K562 (cell line): ENCODE measurements at regions not wholly inside any gene's neighbourhood (a gene's known extent, or its start where the extent isn't known, plus 50 kb on each side); places are given as distances from the start of the nearest gene placed in this dataset.

Experiments used
- CEBPB ChIP-seq: fragments of 450-650 bp; IDR thresholded peaks from 2 replicates; pipeline ENCODE4 v1.6.1; 2016; ENCODE audit warnings: missing genetic modification characterization, missing compliant biosample characterization
- CTBP1 ChIP-seq: fragments of 450-650 bp; IDR thresholded peaks from 2 replicates; pipeline ENCODE4 v1.6.1; 2016; ENCODE audit warnings: borderline replicate concordance
- EP400 ChIP-seq: fragments of 450-650 bp; IDR thresholded peaks from 2 replicates; pipeline ENCODE4 v1.6.1; 2017; ENCODE audit warnings: antibody characterized with exemption, mild to moderate bottlenecking, moderate library complexity
- KLF6 ChIP-seq: fragments of 250-450 bp; sonication (Bioruptor Pico); IDR thresholded peaks from 2 replicates; pipeline ENCODE4 v1.4.0; 2020; ENCODE audit warnings: mild to moderate bottlenecking, moderate library complexity, borderline replicate concordance
- MAFG ChIP-seq: fragments of 450-650 bp; conservative IDR thresholded peaks from 2 replicates; pipeline ENCODE4 v1.6.1; 2016; ENCODE audit warnings: missing genetic modification characterization, missing compliant biosample characterization
- MCM7 ChIP-seq, 2 experiments: fragments of 450-650 bp; IDR thresholded peaks; 2 replicates each; pipeline ENCODE4 v1.6.1; 2016 to 2018
- MEF2A ChIP-seq: IDR thresholded peaks from 2 replicates; pipeline ENCODE4 v1.6.1; 2011; ENCODE audit warnings: low read depth, mild to moderate bottlenecking, low read length, moderate library complexity; ENCODE audit not compliant: control insufficient read depth
- MTA3 ChIP-seq: fragments of 450-650 bp; formaldehyde crosslinking; IDR thresholded peaks from 2 replicates; pipeline ENCODE4 v1.6.1; 2017; ENCODE audit warnings: mild to moderate bottlenecking, borderline replicate concordance
- MTF1 ChIP-seq: fragments of 250-450 bp; sonication (Bioruptor Pico); IDR thresholded peaks from 2 replicates; pipeline ENCODE4 v1.9.0; 2021; ENCODE audit warnings: moderate library complexity, mild to moderate bottlenecking, inconsistent platforms, borderline replicate concordance
- NCOA4 ChIP-seq: fragments of 450-650 bp; IDR thresholded peaks from 2 replicates; pipeline ENCODE4 v1.6.1; 2018; ENCODE audit warnings: mild to moderate bottlenecking; ENCODE audit not compliant: partially characterized antibody
- NELFE ChIP-seq: IDR thresholded peaks from 2 replicates; pipeline ENCODE4 v1.6.1; 2011; ENCODE audit warnings: mild to moderate bottlenecking; ENCODE audit not compliant: insufficient read depth, insufficient read length
- NEUROD1 ChIP-seq: fragments of 150-350 bp; IDR thresholded peaks from 2 replicates; pipeline ENCODE4 v1.6.1; 2014; ENCODE audit warnings: borderline replicate concordance, low read length, low read depth; ENCODE audit not compliant: partially characterized antibody
- NONO ChIP-seq, 2 experiments: fragments of 200-400 bp in 1 of 2; fragments of 450-650 bp in 1 of 2; formaldehyde crosslinking in 1 of 2; IDR thresholded peaks; 2 replicates each; pipeline ENCODE4 v1.6.1; 2017; ENCODE audit warnings: low read depth in 2 of 2, mild to moderate bottlenecking in 2 of 2, moderate library complexity in 2 of 2, low read length in 1 of 2
- NR4A1 ChIP-seq, 2 experiments: fragments of 250-450 bp in 1 of 2; fragments of 450-650 bp in 1 of 2; sonication (Bioruptor Pico) in 1 of 2; IDR thresholded peaks; 2 replicates each; pipeline versions ENCODE4 v1.4.0 to v1.6.1; 2016 to 2020; ENCODE audit warnings: mild to moderate bottlenecking in 2 of 2, missing compliant biosample characterization in 1 of 2, missing genetic modification characterization in 1 of 2, moderate library complexity in 1 of 2
- POLR2AphosphoS5 ChIP-seq: IDR thresholded peaks from 2 replicates; pipeline ENCODE4 v1.6.1; 2011; ENCODE audit warnings: mild to moderate bottlenecking, low read depth, low read length, moderate library complexity; ENCODE audit not compliant: control insufficient read depth, insufficient read depth
- PTTG1 ChIP-seq: fragments of 450-650 bp; IDR thresholded peaks from 2 replicates; pipeline ENCODE4 v1.6.1; 2016; ENCODE audit warnings: low read depth, mild to moderate bottlenecking, missing genetic modification characterization, missing compliant biosample characterization
- SUPT5H ChIP-seq: fragments of 450-650 bp; IDR thresholded peaks from 2 replicates; pipeline ENCODE4 v1.6.1; 2016
- ZNF253 ChIP-seq: fragments of 250-450 bp; sonication (Bioruptor Pico); conservative IDR thresholded peaks from 2 replicates; pipeline ENCODE4 v1.6.1; 2021; ENCODE audit warnings: mild to moderate bottlenecking
- ZNF780A ChIP-seq: fragments of 250-450 bp; sonication (Bioruptor Pico); IDR thresholded peaks from 2 replicates; pipeline ENCODE4 v1.5.0; 2021; ENCODE audit warnings: mild to moderate bottlenecking
- TF ChIP-seq, protein P1 (sequence below): IDR thresholded peaks from 3 replicates; pipeline ENCODE4 v1.6.1; 2011; ENCODE audit warnings: borderline replicate concordance, mild to moderate bottlenecking, moderate library complexity; ENCODE audit not compliant: insufficient read length; ENCODE audit errors: extremely low read depth
- TF ChIP-seq, protein P2 (sequence below): fragments of 250-450 bp; sonication (Bioruptor Pico); IDR thresholded peaks from 2 replicates; pipeline ENCODE4 v1.8.0; 2022; ENCODE audit warnings: inconsistent platforms
- TF ChIP-seq, protein P3 (sequence below): fragments of 250-450 bp; sonication (Bioruptor Pico); IDR thresholded peaks from 2 replicates; pipeline ENCODE4 v1.5.0; 2021

DNA sequence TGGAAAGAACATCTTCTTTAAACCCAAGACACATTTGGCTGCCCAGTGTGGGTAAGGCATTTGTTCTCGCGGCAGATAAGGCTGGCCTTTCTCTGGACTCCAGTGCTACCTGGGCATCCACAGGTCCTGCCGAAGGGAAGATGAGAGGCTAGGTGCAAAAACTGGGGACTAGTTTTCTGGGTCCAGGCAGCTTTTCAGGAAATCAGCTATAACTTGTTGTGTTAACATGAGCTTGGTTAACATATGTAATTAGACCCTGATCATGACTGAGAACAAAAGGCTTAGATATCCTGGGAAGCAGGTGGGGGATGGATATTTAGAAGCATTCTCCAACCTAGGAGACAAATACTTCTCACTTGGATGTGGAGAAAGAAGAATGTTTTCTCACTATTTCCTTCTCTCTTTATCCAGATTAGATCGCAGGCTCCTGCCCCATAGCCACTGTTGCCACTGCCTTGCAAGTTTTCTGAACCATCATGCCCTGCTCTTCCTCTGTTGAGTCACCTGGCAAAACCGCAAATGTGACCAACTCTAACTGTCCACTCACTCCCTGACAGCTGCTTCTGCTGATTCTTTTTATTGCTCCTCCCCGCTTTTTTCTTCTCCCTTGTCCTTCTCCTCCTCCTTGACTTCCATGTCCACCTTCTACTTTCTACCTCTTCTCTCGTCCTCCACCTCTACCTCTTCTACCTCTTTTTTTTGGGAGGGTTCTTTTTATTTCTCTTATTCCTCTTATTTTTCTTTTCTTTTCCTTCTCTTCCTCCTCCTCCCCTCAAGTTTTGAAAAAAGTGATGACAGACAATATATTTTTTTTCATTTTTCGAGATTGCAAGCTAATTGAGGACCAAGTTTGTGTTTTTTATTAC is 258.1 kb downstream of the UTRN start (continued):
- TF ChIP-seq MTF1 (CRISPR knock-in tag) (no peak), CEBPB (tag) (no peak), PTTG1 (tag) (no peak), NCOA4 (no peak), NONO (IDR thresholded peaks at IDR 0.05; ENCODE audit: low read depth in 2 of 2, low read length in 1 of 2) (no peak), MAFG (tag) (peak; percentile 82), ZNF780A (CRISPR knock-in tag) (no peak), NEUROD1 (peak; percentile 53), POLR2AphosphoS5 (peak; percentile 71), CTBP1 (peak; percentile 77), ZNF253 (CRISPR knock-in tag) (no peak), SUPT5H (peak; percentile 48; the same call in 1 of the 2 replicates), NELFE (no peak), NR4A1 (CRISPR knock-in tag; IDR thresholded peaks at IDR 0.05) (no peak), NR4A1 (tag; IDR thresholded peaks at IDR 0.05) (no peak), KLF6 (CRISPR knock-in tag) (no peak), EP400 (peak; percentile 76), MCM7 (IDR thresholded peaks at IDR 0.05) (0 out of 4 replicates have a peak, but pooled peaks of 1 of the 2 experiments have one; percentile 17), MTA3 (peak; percentile 79; the same call in 1 of the 2 replicates), MEF2A (0 out of 2 replicates have a peak, but pooled peaks have one; percentile 36)
- TF ChIP-seq, protein P1, sequence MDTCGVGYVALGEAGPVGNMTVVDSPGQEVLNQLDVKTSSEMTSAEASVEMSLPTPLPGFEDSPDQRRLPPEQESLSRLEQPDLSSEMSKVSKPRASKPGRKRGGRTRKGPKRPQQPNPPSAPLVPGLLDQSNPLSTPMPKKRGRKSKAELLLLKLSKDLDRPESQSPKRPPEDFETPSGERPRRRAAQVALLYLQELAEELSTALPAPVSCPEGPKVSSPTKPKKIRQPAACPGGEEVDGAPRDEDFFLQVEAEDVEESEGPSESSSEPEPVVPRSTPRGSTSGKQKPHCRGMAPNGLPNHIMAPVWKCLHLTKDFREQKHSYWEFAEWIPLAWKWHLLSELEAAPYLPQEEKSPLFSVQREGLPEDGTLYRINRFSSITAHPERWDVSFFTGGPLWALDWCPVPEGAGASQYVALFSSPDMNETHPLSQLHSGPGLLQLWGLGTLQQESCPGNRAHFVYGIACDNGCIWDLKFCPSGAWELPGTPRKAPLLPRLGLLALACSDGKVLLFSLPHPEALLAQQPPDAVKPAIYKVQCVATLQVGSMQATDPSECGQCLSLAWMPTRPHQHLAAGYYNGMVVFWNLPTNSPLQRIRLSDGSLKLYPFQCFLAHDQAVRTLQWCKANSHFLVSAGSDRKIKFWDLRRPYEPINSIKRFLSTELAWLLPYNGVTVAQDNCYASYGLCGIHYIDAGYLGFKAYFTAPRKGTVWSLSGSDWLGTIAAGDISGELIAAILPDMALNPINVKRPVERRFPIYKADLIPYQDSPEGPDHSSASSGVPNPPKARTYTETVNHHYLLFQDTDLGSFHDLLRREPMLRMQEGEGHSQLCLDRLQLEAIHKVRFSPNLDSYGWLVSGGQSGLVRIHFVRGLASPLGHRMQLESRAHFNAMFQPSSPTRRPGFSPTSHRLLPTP: no peak
- TF ChIP-seq, protein P2, sequence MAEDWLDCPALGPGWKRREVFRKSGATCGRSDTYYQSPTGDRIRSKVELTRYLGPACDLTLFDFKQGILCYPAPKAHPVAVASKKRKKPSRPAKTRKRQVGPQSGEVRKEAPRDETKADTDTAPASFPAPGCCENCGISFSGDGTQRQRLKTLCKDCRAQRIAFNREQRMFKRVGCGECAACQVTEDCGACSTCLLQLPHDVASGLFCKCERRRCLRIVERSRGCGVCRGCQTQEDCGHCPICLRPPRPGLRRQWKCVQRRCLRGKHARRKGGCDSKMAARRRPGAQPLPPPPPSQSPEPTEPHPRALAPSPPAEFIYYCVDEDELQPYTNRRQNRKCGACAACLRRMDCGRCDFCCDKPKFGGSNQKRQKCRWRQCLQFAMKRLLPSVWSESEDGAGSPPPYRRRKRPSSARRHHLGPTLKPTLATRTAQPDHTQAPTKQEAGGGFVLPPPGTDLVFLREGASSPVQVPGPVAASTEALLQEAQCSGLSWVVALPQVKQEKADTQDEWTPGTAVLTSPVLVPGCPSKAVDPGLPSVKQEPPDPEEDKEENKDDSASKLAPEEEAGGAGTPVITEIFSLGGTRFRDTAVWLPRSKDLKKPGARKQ (CRISPR knock-in tag): 0 out of 2 replicates have a peak, but pooled peaks have one; percentile 27
- TF ChIP-seq, protein P3, sequence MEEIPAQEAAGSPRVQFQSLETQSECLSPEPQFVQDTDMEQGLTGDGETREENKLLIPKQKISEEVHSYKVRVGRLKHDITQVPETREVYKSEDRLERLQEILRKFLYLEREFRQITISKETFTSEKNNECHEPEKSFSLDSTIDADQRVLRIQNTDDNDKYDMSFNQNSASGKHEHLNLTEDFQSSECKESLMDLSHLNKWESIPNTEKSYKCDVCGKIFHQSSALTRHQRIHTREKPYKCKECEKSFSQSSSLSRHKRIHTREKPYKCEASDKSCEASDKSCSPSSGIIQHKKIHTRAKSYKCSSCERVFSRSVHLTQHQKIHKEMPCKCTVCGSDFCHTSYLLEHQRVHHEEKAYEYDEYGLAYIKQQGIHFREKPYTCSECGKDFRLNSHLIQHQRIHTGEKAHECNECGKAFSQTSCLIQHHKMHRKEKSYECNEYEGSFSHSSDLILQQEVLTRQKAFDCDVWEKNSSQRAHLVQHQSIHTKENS (CRISPR knock-in tag): no peak
